Peyer's patch (tissue), 4 donors: ENCODE measurements at regions not wholly inside any gene's neighbourhood (a gene's known extent, or its start where the extent isn't known, plus 50 kb on each side); places are given as distances from the start of the nearest gene placed in this dataset.
A peak's percentile ranks its signal among the peaks of the same experiment; 100 is the strongest.

Experiments used
- DNase-seq, 3 donors: peaks; one replicate each; pipeline ENCODE4 v3.0.0-alpha.2; 2017 to 2019
- H3K27ac ChIP-seq, 4 donors: fragments of 200-600 bp; sonication (generic); one replicate each; pipeline ENCODE4 v1.5.1; 2016 to 2019
- H3K27me3 ChIP-seq, 2 donors: fragments of 200-600 bp; sonication (generic); one replicate each; pipeline ENCODE4 v1.5.1; 2019
- H3K36me3 ChIP-seq, 3 donors: fragments of 200-600 bp; sonication (generic); one replicate each; pipeline ENCODE4 v1.5.1; 2016 to 2019
- H3K4me1 ChIP-seq, 4 donors: fragments of 200-600 bp; sonication (generic); one replicate each; pipeline ENCODE4 v1.5.1; 2016 to 2019
- H3K4me3 ChIP-seq, 4 donors: fragments of 200-600 bp; sonication (generic); 1 replicate in 3 of 4; 2 replicates in 1 of 4; pipeline ENCODE4 v1.5.1; 2016 to 2019; ENCODE audit warnings: mild to moderate bottlenecking in 1 of 4
- H3K9me3 ChIP-seq, 4 donors: fragments of 200-600 bp; sonication (generic); one replicate each; pipeline ENCODE4 v1.5.1; 2016 to 2019; ENCODE audit warnings: mild to moderate bottlenecking in 1 of 4
- POLR2A ChIP-seq, 2 donors: fragments of 450-650 bp; IDR thresholded peaks; one replicate each; pipeline ENCODE4 v1.5.1; 2017; ENCODE audit warnings: antibody characterized with exemption in 2 of 2, mild to moderate bottlenecking in 2 of 2, moderate library complexity in 2 of 2
- TF ChIP-seq, protein P1 (sequence below), 6 experiments: fragments of 450-650 bp in 4 of 6; fragments of 200-600 bp in 2 of 6; sonication (generic) in 1 of 6; IDR thresholded peaks; one replicate each; pipeline ENCODE4 v1.5.1; 2017 to 2019; ENCODE audit warnings: antibody characterized with exemption in 6 of 6, mild to moderate bottlenecking in 3 of 6, moderate library complexity in 1 of 6

DNA sequence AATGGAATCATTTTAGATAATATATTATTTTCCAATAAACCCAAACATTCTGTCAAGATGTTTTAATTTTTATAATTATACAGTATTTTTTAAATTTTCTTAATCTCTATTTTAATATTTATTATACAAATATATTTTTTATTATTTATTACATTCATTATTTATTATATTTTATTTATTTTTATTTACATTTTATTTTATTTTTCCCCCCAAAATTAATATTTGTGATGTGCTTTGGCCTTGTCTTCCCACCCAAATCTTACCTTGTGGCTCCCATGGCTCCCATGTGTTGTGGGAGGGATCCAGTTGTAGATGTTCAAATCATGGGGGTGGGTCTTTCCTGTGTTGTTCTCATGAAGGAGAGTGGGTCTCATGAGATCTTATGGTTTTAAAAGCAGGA lies 382.1 kb downstream of the TLE4 start:
- TF ChIP-seq, protein P1, sequence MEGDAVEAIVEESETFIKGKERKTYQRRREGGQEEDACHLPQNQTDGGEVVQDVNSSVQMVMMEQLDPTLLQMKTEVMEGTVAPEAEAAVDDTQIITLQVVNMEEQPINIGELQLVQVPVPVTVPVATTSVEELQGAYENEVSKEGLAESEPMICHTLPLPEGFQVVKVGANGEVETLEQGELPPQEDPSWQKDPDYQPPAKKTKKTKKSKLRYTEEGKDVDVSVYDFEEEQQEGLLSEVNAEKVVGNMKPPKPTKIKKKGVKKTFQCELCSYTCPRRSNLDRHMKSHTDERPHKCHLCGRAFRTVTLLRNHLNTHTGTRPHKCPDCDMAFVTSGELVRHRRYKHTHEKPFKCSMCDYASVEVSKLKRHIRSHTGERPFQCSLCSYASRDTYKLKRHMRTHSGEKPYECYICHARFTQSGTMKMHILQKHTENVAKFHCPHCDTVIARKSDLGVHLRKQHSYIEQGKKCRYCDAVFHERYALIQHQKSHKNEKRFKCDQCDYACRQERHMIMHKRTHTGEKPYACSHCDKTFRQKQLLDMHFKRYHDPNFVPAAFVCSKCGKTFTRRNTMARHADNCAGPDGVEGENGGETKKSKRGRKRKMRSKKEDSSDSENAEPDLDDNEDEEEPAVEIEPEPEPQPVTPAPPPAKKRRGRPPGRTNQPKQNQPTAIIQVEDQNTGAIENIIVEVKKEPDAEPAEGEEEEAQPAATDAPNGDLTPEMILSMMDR (IDR thresholded peaks at IDR 0.05) = no peak
- no peak for TF ChIP-seq POLR2A (IDR thresholded peaks at IDR 0.05)
- H3K36me3 ChIP-seq = no peaks in the 10 kb centered on the region
- H3K4me3 ChIP-seq = no peak overlapping the region
- H3K4me1 ChIP-seq = no peaks in the 10 kb centered on the region
- no peak for DNase-seq
- H3K27me3 ChIP-seq = no peaks in the 10 kb centered on the region
- no peak overlapping the region for H3K27ac ChIP-seq
- no peaks in the 10 kb centered on the region for H3K9me3 ChIP-seq

DNA sequence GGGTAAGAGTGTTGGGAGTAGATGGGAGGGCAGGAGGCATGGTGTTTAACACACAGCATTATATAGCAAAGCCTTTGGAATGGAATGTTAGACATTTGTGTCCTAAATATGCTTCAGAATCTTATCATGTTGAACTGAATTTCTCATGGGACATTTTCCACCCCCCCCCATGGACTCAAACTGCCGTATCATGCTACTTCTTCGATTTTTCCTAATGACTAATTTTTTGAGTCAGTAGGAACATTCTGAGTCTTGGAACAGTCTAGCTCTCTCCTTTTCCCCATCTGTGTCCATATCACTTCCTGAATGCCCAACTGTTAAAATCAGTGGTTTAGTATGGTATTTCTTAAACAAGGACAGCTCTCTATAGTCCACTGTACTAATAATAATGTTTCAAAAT lies 380.6 kb downstream of the TLE4 start:
- TF ChIP-seq, protein P1 (IDR thresholded peaks at IDR 0.05) = no peak
- TF ChIP-seq POLR2A (IDR thresholded peaks at IDR 0.05) = no peak
- no peak for DNase-seq
- no peaks in the 10 kb centered on the region for H3K27me3 ChIP-seq
- H3K4me3 ChIP-seq = no peak overlapping the region
- no peaks in the 10 kb centered on the region for H3K4me1 ChIP-seq
- no peak overlapping the region for H3K27ac ChIP-seq
- no peaks in the 10 kb centered on the region for H3K9me3 ChIP-seq
- H3K36me3 ChIP-seq = no peaks in the 10 kb centered on the region

DNA sequence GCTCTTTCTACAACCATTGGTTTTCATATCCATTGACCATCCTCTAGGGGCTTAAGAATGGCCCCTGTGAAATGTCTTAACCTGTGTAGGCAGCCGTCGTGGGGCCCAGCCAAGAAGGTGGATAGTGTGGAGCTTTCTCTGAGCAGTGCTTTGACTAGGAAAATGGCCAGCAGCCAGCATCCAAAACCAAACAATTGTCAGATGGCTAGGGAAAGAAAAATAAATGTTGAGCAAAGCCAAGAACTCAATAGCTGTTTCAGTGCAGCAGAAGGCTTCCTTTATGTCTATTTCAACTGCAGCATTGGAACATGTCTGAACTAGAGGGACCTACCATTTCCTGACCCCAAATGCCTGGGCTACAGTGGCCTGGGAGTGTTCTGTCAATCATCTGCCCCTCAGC lies 374.9 kb downstream of the TLE4 start:
- H3K9me3 ChIP-seq = no peaks in the 10 kb centered on the region
- H3K4me3 ChIP-seq = no peak overlapping the region
- no peaks in the 10 kb centered on the region for H3K36me3 ChIP-seq
- no peaks in the 10 kb centered on the region for H3K27me3 ChIP-seq
- H3K4me1 ChIP-seq = no peaks in the 10 kb centered on the region
- H3K27ac ChIP-seq = no peak overlapping the region
- no peak for DNase-seq
- TF ChIP-seq, protein P1 (IDR thresholded peaks at IDR 0.05) = no peak
- no peak for TF ChIP-seq POLR2A (IDR thresholded peaks at IDR 0.05)

DNA sequence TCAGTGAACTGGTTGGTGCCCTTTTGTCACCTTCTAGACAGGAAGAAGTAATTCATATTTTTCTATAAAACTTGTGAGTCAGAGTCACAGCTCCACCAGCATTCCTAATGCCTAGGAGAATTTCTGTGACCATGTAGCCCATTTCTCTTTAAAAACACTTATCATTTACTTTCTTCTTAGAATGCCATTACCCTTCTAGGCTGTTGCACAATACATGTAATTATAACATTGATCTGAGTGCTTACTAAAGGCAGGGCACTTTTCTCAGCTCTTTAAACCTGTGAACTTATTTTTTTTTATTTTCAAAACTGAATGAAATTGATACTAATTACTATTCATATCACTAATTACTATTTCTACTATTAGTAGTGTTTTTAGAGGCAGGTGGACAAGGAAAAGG lies 373.7 kb downstream of the TLE4 start:
- TF ChIP-seq POLR2A (IDR thresholded peaks at IDR 0.05) = no peak
- TF ChIP-seq, protein P1 (IDR thresholded peaks at IDR 0.05) = no peak
- no peak for DNase-seq
- Histone ChIP-seq H3K27ac (no peak overlapping the region), H3K4me1 (no peaks in the 10 kb centered on the region), H3K36me3 (no peaks in the 10 kb centered on the region), H3K9me3 (no peaks in the 10 kb centered on the region), H3K27me3 (no peaks in the 10 kb centered on the region), H3K4me3 (no peak overlapping the region)

DNA sequence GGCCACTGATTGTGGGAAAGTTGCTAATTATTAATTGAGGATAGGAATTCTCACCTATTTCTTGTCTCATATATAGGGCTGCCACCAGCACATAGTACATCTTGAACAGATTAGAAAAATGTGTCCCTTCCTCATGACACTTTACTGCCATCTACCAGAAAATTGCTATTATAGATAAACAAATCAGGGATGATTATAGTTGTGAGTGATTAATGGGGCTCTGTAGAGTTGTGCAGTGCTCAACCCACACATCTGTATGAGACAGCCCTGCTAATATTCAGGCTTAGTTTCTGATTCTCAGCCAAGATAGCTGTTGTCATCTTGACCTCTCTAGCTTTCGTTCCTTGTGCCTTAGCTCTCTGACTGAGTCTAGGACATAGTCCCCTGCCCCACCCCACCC lies 373.3 kb downstream of the TLE4 start:
- Histone ChIP-seq H3K4me1 (no peaks in the 10 kb centered on the region), H3K36me3 (no peaks in the 10 kb centered on the region), H3K27ac (no peak overlapping the region), H3K4me3 (no peak overlapping the region), H3K27me3 (no peaks in the 10 kb centered on the region), H3K9me3 (no peaks in the 10 kb centered on the region)
- no peak for TF ChIP-seq POLR2A (IDR thresholded peaks at IDR 0.05)
- TF ChIP-seq, protein P1 (IDR thresholded peaks at IDR 0.05) = peak in 1 of 6 experiments; percentile 4
- DNase-seq = no peak

DNA sequence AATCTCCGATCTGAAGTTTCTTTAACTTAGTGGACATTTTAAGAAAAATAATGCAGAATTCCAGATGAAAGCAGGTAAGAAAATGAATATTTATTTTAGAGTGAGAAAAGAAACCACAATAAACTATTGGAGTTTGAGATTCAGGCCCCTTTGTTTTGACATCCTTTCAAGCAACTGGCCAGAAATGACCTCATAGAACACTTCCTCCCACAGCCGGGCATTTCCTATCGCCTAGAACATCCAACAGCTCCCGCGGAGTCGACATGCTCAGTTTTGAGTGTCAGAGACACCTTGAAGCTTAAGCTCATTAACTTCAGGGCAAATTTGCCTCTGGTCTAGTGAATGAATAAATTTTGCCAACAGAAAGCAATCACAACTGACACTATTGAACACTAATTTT lies 369.2 kb downstream of the TLE4 start:
- H3K4me1 ChIP-seq = no peaks in the 10 kb centered on the region
- TF ChIP-seq, protein P1 (IDR thresholded peaks at IDR 0.05) = no peak
- no peak for TF ChIP-seq POLR2A (IDR thresholded peaks at IDR 0.05)
- DNase-seq = no peak

More for the DNA sequence above, 369.2 kb downstream of the TLE4 start:
- no peak overlapping the region for H3K4me3 ChIP-seq
- no peaks in the 10 kb centered on the region for H3K9me3 ChIP-seq
- no peaks in the 10 kb centered on the region for H3K27me3 ChIP-seq
- H3K36me3 ChIP-seq = no peaks in the 10 kb centered on the region
- no peak overlapping the region for H3K27ac ChIP-seq
